Loucy (cell line): ENCODE measurements at regions not wholly inside any gene's neighbourhood (a gene's known extent, or its start where the extent isn't known, plus 50 kb on each side); places are given as distances from the start of the nearest gene placed in this dataset.
"Not testable (repeated sequence)": the region's sequence is repeated elsewhere in the genome, so short reads cannot be mapped to it uniquely, and the experiment has no call there.

ENCODE experiments used
- H2AFZ ChIP-seq: fragments of 200-600 bp; sonication (generic); 2 replicates; pipeline ENCODE4 v1.6.0; 2016; ENCODE audit warnings: antibody characterized with exemption, mild to moderate bottlenecking, low read length, moderate library complexity
- H3F3A ChIP-seq: fragments of 200-600 bp; 2 replicates; pipeline ENCODE4 v1.6.0; 2016; ENCODE audit warnings: antibody characterized with exemption, low read depth, mild to moderate bottlenecking
- H3K27me3 ChIP-seq: fragments of 200-600 bp; sonication (generic); 2 replicates; pipeline ENCODE4 v1.6.1; 2014; ENCODE audit warnings: low read length, mild to moderate bottlenecking; ENCODE audit not compliant: insufficient read depth, poor library complexity, severe bottlenecking
- H3K36me3 ChIP-seq: fragments of 200-600 bp; sonication (generic); 2 replicates; pipeline ENCODE4 v1.6.1; 2016; ENCODE audit warnings: low read length; ENCODE audit not compliant: insufficient read depth
- H3K4me1 ChIP-seq: fragments of 200-600 bp; sonication (generic); 2 replicates; pipeline ENCODE4 v1.5.1; 2014; ENCODE audit warnings: low read length, mild to moderate bottlenecking; ENCODE audit not compliant: insufficient read depth, poor library complexity, severe bottlenecking
- H3K4me2 ChIP-seq: fragments of 200-600 bp; sonication (generic); 2 replicates; pipeline ENCODE4 v1.6.0; 2014; ENCODE audit warnings: antibody characterized with exemption, low read length, low read depth, mild to moderate bottlenecking; ENCODE audit not compliant: poor library complexity, severe bottlenecking
- H3K4me3 ChIP-seq: fragments of 200-600 bp; sonication (generic); 2 replicates; pipeline ENCODE4 v1.5.1; 2014; ENCODE audit warnings: low read length, mild to moderate bottlenecking, mixed read lengths; ENCODE audit not compliant: poor library complexity, severe bottlenecking
- H3K79me2 ChIP-seq: fragments of 200-600 bp; sonication (generic); 2 replicates; pipeline ENCODE4 v1.6.1; 2014; ENCODE audit warnings: low read length; ENCODE audit not compliant: insufficient read depth
- H3K9ac ChIP-seq: fragments of 200-600 bp; sonication (generic); 2 replicates; pipeline ENCODE4 v1.6.0; 2014; ENCODE audit warnings: mild to moderate bottlenecking, low read depth, low read length, moderate library complexity; ENCODE audit not compliant: poor library complexity, severe bottlenecking
- H3K9me2 ChIP-seq: fragments of 200-600 bp; sonication (generic); replicated peaks from 2 replicates; pipeline ENCODE4 v1.6.1; 2016; ENCODE audit warnings: low read depth, low read length, mixed read lengths
- H3K9me3 ChIP-seq: fragments of 200-600 bp; sonication (generic); 2 replicates; pipeline ENCODE4 v1.6.1; 2014; ENCODE audit warnings: mild to moderate bottlenecking, antibody characterized with exemption, low read length, low read depth; ENCODE audit not compliant: insufficient read depth
- H4K20me1 ChIP-seq: fragments of 200-600 bp; sonication (generic); 2 replicates; pipeline ENCODE4 v1.6.0; 2014; ENCODE audit warnings: antibody characterized with exemption, low read length, mild to moderate bottlenecking; ENCODE audit not compliant: insufficient read depth, poor library complexity, severe bottlenecking
- CTCF ChIP-seq: fragments of 200-600 bp; sonication (generic); conservative IDR thresholded peaks from 2 replicates; pipeline ENCODE4 v1.5.1; 2014; ENCODE audit warnings: mild to moderate bottlenecking, antibody characterized with exemption, low read length
- EZH2phosphoT487 ChIP-seq: fragments of 200-600 bp; IDR thresholded peaks from 2 replicates; pipeline ENCODE4 v1.6.1; 2018; ENCODE audit warnings: antibody characterized with exemption, mild to moderate bottlenecking, moderate library complexity, borderline replicate concordance

- no peaks in the 10 kb centered on the region for H3F3A ChIP-seq
- no peaks in the 10 kb centered on the region for H3K79me2 ChIP-seq
- no peak for TF ChIP-seq CTCF
- TF ChIP-seq EZH2phosphoT487 = no peak
- no peaks in the 10 kb centered on the region for H3K9me3 ChIP-seq
- H3K4me1 ChIP-seq = no peaks in the 10 kb centered on the region
- H3K27me3 ChIP-seq = no peaks in the 10 kb centered on the region
- no peak overlapping the region for H2AFZ ChIP-seq
- no peak overlapping the region for H3K9ac ChIP-seq
- H4K20me1 ChIP-seq = no peaks in the 10 kb centered on the region
- H3K9me2 ChIP-seq = no peaks in the 10 kb centered on the region
- no peak overlapping the region for H3K4me3 ChIP-seq
- no peak overlapping the region for H3K4me2 ChIP-seq
- H3K36me3 ChIP-seq = no peaks in the 10 kb centered on the region
These were observed 250.1 kb downstream of the GADD45G start for GRCh38 chr9:89854715-89855475.

GRCh38 chr9:89856296-89856695 is 251.5 kb downstream of the GADD45G start:
- not testable (repeated sequence) for H3K27me3 ChIP-seq, H3K4me1 ChIP-seq, H4K20me1 ChIP-seq, H3K4me2 ChIP-seq, H3K36me3 ChIP-seq, H3K79me2 ChIP-seq, H3F3A ChIP-seq, H2AFZ ChIP-seq, H3K9me2 ChIP-seq, H3K9me3 ChIP-seq, H3K9ac ChIP-seq, H3K4me3 ChIP-seq

- not testable (repeated sequence) for H3F3A ChIP-seq, H3K4me3 ChIP-seq, H3K36me3 ChIP-seq, H3K9ac ChIP-seq, H3K9me3 ChIP-seq, H4K20me1 ChIP-seq, H3K9me2 ChIP-seq, H2AFZ ChIP-seq, H3K4me1 ChIP-seq, H3K79me2 ChIP-seq, H3K4me2 ChIP-seq, H3K27me3 ChIP-seq
These were observed 252.1 kb downstream of the GADD45G start for GRCh38 chr9:89856950-89857349.

GRCh38 chr9:89859842-89860241 is 255.0 kb downstream of the GADD45G start:
- not testable (repeated sequence) for H3K9ac ChIP-seq, H3K4me2 ChIP-seq, H3K9me3 ChIP-seq, H3K36me3 ChIP-seq, H3F3A ChIP-seq, H3K79me2 ChIP-seq, H3K9me2 ChIP-seq, H3K4me1 ChIP-seq, H3K27me3 ChIP-seq, H3K4me3 ChIP-seq, H4K20me1 ChIP-seq, H2AFZ ChIP-seq

GRCh38 chr9:89861371-89861770 is 256.6 kb downstream of the GADD45G start:
- not testable (repeated sequence) for H3F3A ChIP-seq, H3K79me2 ChIP-seq, H3K36me3 ChIP-seq, H4K20me1 ChIP-seq, H3K9me2 ChIP-seq, H3K4me1 ChIP-seq, H3K4me3 ChIP-seq, H3K4me2 ChIP-seq, H3K27me3 ChIP-seq, H3K9me3 ChIP-seq, H3K9ac ChIP-seq, H2AFZ ChIP-seq
